MM.1S (cell line): ENCODE measurements at regions not wholly inside any gene's neighbourhood (a gene's known extent, or its start where the extent isn't known, plus 50 kb on each side); places are given as distances from the start of the nearest gene placed in this dataset.

ENCODE experiments used
- DNase-seq: peaks from one replicate; pipeline ENCODE4 v3.0.0-alpha.2; 2015
- H2AFZ ChIP-seq: fragments of 300-600 bp; sonication (generic); 2 replicates; pipeline ENCODE4 v1.6.0; 2016; ENCODE audit warnings: antibody characterized with exemption, low read length
- H3F3A ChIP-seq: fragments of 300-600 bp; sonication (generic); 2 replicates; pipeline ENCODE4 v1.6.1; 2016; ENCODE audit warnings: mild to moderate bottlenecking, antibody characterized with exemption, low read length, moderate library complexity, mixed read lengths; ENCODE audit not compliant: insufficient read depth
- H3K27ac ChIP-seq: fragments of 300-600 bp; sonication (generic); 2 replicates; pipeline ENCODE4 v1.5.1; 2016; ENCODE audit warnings: mild to moderate bottlenecking, low read length
- H3K27me3 ChIP-seq: fragments of 300-600 bp; sonication (generic); replicated peaks from 2 replicates; pipeline ENCODE4 v1.6.0; 2016; ENCODE audit warnings: low read length; ENCODE audit not compliant: insufficient read depth
- H3K36me3 ChIP-seq: fragments of 300-600 bp; sonication (generic); replicated peaks from 2 replicates; pipeline ENCODE4 v1.6.1; 2016; ENCODE audit warnings: mild to moderate bottlenecking, low read length, mixed read lengths; ENCODE audit not compliant: insufficient read depth
- H3K4me1 ChIP-seq: fragments of 300-600 bp; sonication (generic); 2 replicates; pipeline ENCODE4 v1.6.1; 2016; ENCODE audit warnings: low read length, mixed read lengths
- H3K4me2 ChIP-seq: fragments of 300-600 bp; sonication (generic); 2 replicates; pipeline ENCODE4 v1.6.0; 2016; ENCODE audit warnings: low read depth, low read length
- H3K4me3 ChIP-seq: fragments of 300-600 bp; sonication (generic); 2 replicates; pipeline ENCODE4 v1.5.1; 2016; ENCODE audit warnings: low read length, mixed read lengths
- H3K79me2 ChIP-seq: fragments of 300-600 bp; sonication (generic); 2 replicates; pipeline ENCODE4 v1.6.1; 2016; ENCODE audit warnings: mixed run types, low read length, mixed read lengths
- H3K9ac ChIP-seq: fragments of 300-600 bp; sonication (generic); 2 replicates; pipeline ENCODE4 v1.6.1; 2016; ENCODE audit warnings: low read length, mixed read lengths
- H3K9me2 ChIP-seq: fragments of 300-600 bp; sonication (generic); replicated peaks from 2 replicates; pipeline ENCODE4 v1.6.1; 2016; ENCODE audit warnings: mild to moderate bottlenecking, low read length, mixed read lengths; ENCODE audit not compliant: insufficient read depth
- H3K9me3 ChIP-seq: fragments of 300-600 bp; sonication (generic); replicated peaks from 2 replicates; pipeline ENCODE4 v1.6.1; 2016; ENCODE audit warnings: mild to moderate bottlenecking, low read length, mixed read lengths; ENCODE audit not compliant: insufficient read depth
- H4K20me1 ChIP-seq: fragments of 300-600 bp; sonication (generic); 2 replicates; pipeline ENCODE4 v1.6.1; 2016; ENCODE audit warnings: mild to moderate bottlenecking, low read length, moderate library complexity, mixed read lengths; ENCODE audit not compliant: insufficient read depth
- CTCF ChIP-seq: fragments of 300-600 bp; sonication (generic); IDR thresholded peaks from 2 replicates; pipeline ENCODE4 v1.5.1; 2016; ENCODE audit warnings: antibody characterized with exemption, low read length, mixed read lengths
- EZH2 ChIP-seq: fragments of 300-600 bp; sonication (generic); optimal IDR thresholded peaks from 2 replicates; pipeline ENCODE3; 2017; ENCODE audit warnings: low read depth, mild to moderate bottlenecking, antibody characterized with exemption, low read length, mixed read lengths
- EZH2phosphoT487 ChIP-seq: fragments of 300-600 bp; sonication (generic); IDR thresholded peaks from 2 replicates; pipeline ENCODE4 v1.6.1; 2018; ENCODE audit warnings: antibody characterized with exemption, low read length

DNA sequence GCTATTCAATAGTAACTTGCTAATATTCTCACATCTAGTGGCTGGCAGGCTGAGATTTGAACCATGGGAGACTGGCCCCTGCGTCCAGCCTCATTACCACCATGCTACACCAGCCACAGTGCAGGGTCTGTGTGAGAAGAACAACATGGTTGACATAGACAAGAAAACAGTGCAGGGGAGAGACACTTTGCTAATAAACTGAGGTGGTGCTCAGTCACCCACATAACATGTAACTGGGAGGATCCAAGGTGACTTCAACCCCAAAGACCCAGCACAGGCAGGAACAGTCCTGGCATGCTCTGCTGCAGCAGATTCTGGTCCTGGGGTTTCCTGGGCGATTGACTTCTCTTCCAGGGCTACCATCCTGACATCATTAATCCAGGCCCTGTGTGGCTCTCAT lies 143.1 kb downstream of the CSNK2A3 start:
- H3K27me3 ChIP-seq: no peaks in the 10 kb centered on the region
- H3K27ac ChIP-seq: no peak overlapping the region
- no peak overlapping the region for H3K9ac ChIP-seq
- no peaks in the 10 kb centered on the region for H4K20me1 ChIP-seq
- no peaks in the 10 kb centered on the region for H3F3A ChIP-seq
- H3K9me2 ChIP-seq: no peaks in the 10 kb centered on the region
- H2AFZ ChIP-seq: no peak overlapping the region
- no peak overlapping the region for H3K4me3 ChIP-seq
- no peaks in the 10 kb centered on the region for H3K79me2 ChIP-seq
- no peak for DNase-seq
- no peaks in the 10 kb centered on the region for H3K4me1 ChIP-seq
- no peak overlapping the region for H3K4me2 ChIP-seq
- TF ChIP-seq EZH2: no peak
- no peak for TF ChIP-seq CTCF
- TF ChIP-seq EZH2phosphoT487: no peak
- no peaks in the 10 kb centered on the region for H3K9me3 ChIP-seq
- H3K36me3 ChIP-seq: no peaks in the 10 kb centered on the region

GRCh38 chr11:11208994-11209393 lies 144.1 kb downstream of the CSNK2A3 start:
- no peaks in the 10 kb centered on the region for H3K27me3 ChIP-seq
- H3K4me1 ChIP-seq: no peaks in the 10 kb centered on the region
- no peaks in the 10 kb centered on the region for H3K9me3 ChIP-seq
- no peak overlapping the region for H2AFZ ChIP-seq
- no peaks in the 10 kb centered on the region for H3K79me2 ChIP-seq
- H3K9ac ChIP-seq: no peak overlapping the region
- no peaks in the 10 kb centered on the region for H4K20me1 ChIP-seq
- H3K4me2 ChIP-seq: no peak overlapping the region
- no peak overlapping the region for H3K27ac ChIP-seq
- H3K9me2 ChIP-seq: no peaks in the 10 kb centered on the region
- no peak for DNase-seq
- TF ChIP-seq CTCF (no peak), EZH2phosphoT487 (no peak), EZH2 (no peak)
- H3K4me3 ChIP-seq: no peak overlapping the region
- no peaks in the 10 kb centered on the region for H3F3A ChIP-seq
- H3K36me3 ChIP-seq: no peaks in the 10 kb centered on the region

- Histone ChIP-seq H3K4me2 (no peak overlapping the region), H3K9me3 (no peaks in the 10 kb centered on the region), H3K9me2 (no peaks in the 10 kb centered on the region), H3K79me2 (no peaks in the 10 kb centered on the region), H3K4me3 (no peak overlapping the region), H3F3A (no peaks in the 10 kb centered on the region), H4K20me1 (no peaks in the 10 kb centered on the region), H3K4me1 (no peaks in the 10 kb centered on the region), H2AFZ (no peak overlapping the region), H3K9ac (no peak overlapping the region), H3K27me3 (no peaks in the 10 kb centered on the region), H3K36me3 (no peaks in the 10 kb centered on the region), H3K27ac (no peak overlapping the region)
- TF ChIP-seq EZH2 (no peak), EZH2phosphoT487 (no peak), CTCF (no peak)
- no peak for DNase-seq
These were observed 145.6 kb downstream of the CSNK2A3 start for GRCh38 chr11:11207428-11207827.
